ENCODE measurements at regions not wholly inside any gene's neighbourhood (a gene's known extent, or its start where the extent isn't known, plus 50 kb on each side); places are given as distances from the start of the nearest gene placed in this dataset.

DNA sequence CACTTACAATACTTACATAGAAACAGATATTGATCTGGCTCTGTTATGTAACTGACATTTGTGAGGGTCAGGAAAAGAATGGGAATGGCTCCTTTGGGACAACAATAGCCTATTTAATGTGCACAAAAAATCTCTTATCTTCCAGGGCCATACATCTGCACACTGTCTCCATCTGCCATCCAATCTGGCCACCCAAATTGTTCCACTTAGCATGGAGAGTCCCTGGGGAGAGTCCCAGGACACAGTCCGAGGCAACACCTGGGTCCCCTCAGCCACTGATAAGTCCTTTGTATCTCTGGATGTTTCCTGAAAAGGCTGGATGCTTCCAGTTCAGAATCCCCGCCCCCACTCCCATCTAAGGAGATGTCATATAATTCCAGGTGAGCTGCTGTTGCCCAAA lies 274.2 kb upstream of the NCKAP5 start:
- CTCF ChIA-PET (ENCODE audit: low intra/inter-chr PET ratio), result no interaction called here
- Histone ChIP-seq H3K9me1 (ENCODE audit: control insufficient read depth, insufficient read depth, low read length) (no peaks in the 10 kb centered on the region), H3K9me3 (replicated peaks; ENCODE audit: control insufficient read depth, insufficient read depth, low read depth, low read length) (no peaks in the 10 kb centered on the region), H3K27me3 (ENCODE audit: control insufficient read depth in 2 of 2, insufficient read depth in 2 of 2, low read length in 2 of 2) (no peaks in the 10 kb centered on the region), H4K20me1 (replicated peaks; ENCODE audit: control insufficient read depth, insufficient read depth, low read length) (no peaks in the 10 kb centered on the region), H3K9ac (ENCODE audit: insufficient read depth in 1 of 2, low read depth in 2 of 2, low read length in 2 of 2) (no peak overlapping the region), H2AFZ (ENCODE audit: low read depth, low read length) (no peak overlapping the region), H3K79me2 (ENCODE audit: control insufficient read depth, insufficient read depth, low read length) (no peaks in the 10 kb centered on the region), H3K4me2 (ENCODE audit: insufficient read depth, low read length) (no peak overlapping the region), H3K4me1 (replicated peaks in 1 of 2; ENCODE audit: control insufficient read depth in 2 of 2, insufficient read depth in 2 of 2, low read length in 2 of 2) (no peaks in the 10 kb centered on the region), H3K27ac (ENCODE audit: extremely low read depth, low read depth, low read length) (no peak overlapping the region), H3K36me3 (ENCODE audit: control insufficient read depth, insufficient read depth, low read length) (no peaks in the 10 kb centered on the region), H3K4me3 (no peak overlapping the region)
- in situ Hi-C loops (cut with MboI) (no loop called here), intact Hi-C loops (cut with micrococcal nuclease) (loop anchor here (10.0 kb wide), 2 partner anchors 278 to 668 kb away; partner anchors contain the start of gene NCKAP5)
- ATAC-seq, result no peak
- DNase-seq (ENCODE audit: extremely low read depth in 1 of 4, low spot score in 3 of 4), result no peak
- BruUV-seq (replicated peaks), result no TSS peak
- POLR2A ChIA-PET, result interaction anchor here (1.5 kb wide), 1 partner anchor 11 kb away, joined by 3 read pairs; no protein-coding TSS in a partner anchor
- no peak for FAIRE-seq
- WGBS (ENCODE audit: insufficient coverage, low coverage, missing lambda C conversion rate), result 3% methylated on average over 2 of the region's 2 CpGs
- TF ChIP-seq MITF (IDR thresholded peaks at IDR 0.05) (no peak), POLR2H (tag; IDR thresholded peaks at IDR 0.05; ENCODE audit: low read depth) (no peak), ZNF277 (CRISPR knock-in tag; IDR thresholded peaks at IDR 0.05; ENCODE audit: borderline replicate concordance) (no peak), ZNF224 (CRISPR knock-in tag; IDR thresholded peaks at IDR 0.05) (no peak), ZBED1 (IDR thresholded peaks at IDR 0.05) (no peak), HMGXB4 (CRISPR knock-in tag; IDR thresholded peaks at IDR 0.05) (no peak), ZNF23 (CRISPR knock-in tag; IDR thresholded peaks at IDR 0.05) (no peak), MIER1 (IDR thresholded peaks at IDR 0.05; ENCODE audit: low read depth) (no peak), GATAD2A (IDR thresholded peaks at IDR 0.05) (no peak), TAL1 (IDR thresholded peaks at IDR 0.05) (no peak), CREB3L1 (IDR thresholded peaks at IDR 0.05; ENCODE audit: borderline replicate concordance, low read depth) (no peak), BCL6 (CRISPR knock-in tag; IDR thresholded peaks at IDR 0.05) (no peak)
- TF ChIP-seq, protein P1, sequence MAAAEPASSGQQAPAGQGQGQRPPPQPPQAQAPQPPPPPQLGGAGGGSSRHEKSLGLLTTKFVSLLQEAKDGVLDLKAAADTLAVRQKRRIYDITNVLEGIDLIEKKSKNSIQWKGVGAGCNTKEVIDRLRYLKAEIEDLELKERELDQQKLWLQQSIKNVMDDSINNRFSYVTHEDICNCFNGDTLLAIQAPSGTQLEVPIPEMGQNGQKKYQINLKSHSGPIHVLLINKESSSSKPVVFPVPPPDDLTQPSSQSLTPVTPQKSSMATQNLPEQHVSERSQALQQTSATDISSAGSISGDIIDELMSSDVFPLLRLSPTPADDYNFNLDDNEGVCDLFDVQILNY (CRISPR knock-in tag; IDR thresholded peaks at IDR 0.05), result no peak
- TF ChIP-seq, protein P2, sequence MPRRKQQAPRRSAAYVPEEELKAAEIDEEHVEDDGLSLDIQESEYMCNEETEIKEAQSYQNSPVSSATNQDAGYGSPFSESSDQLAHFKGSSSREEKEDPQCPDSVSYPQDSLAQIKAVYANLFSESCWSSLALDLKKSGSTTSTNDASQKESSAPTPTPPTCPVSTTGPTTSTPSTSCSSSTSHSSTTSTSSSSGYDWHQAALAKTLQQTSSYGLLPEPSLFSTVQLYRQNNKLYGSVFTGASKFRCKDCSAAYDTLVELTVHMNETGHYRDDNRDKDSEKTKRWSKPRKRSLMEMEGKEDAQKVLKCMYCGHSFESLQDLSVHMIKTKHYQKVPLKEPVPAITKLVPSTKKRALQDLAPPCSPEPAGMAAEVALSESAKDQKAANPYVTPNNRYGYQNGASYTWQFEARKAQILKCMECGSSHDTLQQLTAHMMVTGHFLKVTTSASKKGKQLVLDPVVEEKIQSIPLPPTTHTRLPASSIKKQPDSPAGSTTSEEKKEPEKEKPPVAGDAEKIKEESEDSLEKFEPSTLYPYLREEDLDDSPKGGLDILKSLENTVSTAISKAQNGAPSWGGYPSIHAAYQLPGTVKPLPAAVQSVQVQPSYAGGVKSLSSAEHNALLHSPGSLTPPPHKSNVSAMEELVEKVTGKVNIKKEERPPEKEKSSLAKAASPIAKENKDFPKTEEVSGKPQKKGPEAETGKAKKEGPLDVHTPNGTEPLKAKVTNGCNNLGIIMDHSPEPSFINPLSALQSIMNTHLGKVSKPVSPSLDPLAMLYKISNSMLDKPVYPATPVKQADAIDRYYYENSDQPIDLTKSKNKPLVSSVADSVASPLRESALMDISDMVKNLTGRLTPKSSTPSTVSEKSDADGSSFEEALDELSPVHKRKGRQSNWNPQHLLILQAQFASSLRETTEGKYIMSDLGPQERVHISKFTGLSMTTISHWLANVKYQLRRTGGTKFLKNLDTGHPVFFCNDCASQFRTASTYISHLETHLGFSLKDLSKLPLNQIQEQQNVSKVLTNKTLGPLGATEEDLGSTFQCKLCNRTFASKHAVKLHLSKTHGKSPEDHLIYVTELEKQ (CRISPR knock-in tag; IDR thresholded peaks at IDR 0.05), result no peak
